GM23338 (cell line): ENCODE measurements at regions not wholly inside any gene's neighbourhood (a gene's known extent, or its start where the extent isn't known, plus 50 kb on each side); places are given as distances from the start of the nearest gene placed in this dataset.

Source experiments
- CTCF ChIP-seq, 2 experiments: fragments of 200-600 bp in 1 of 2; sonication (generic) in 1 of 2; conservative IDR thresholded peaks; 2 replicates each; pipeline versions ENCODE4 v1.5.1 to v1.6.1; 2016 to 2017; ENCODE audit warnings: antibody characterized with exemption in 2 of 2, low read depth in 2 of 2, mild to moderate bottlenecking in 2 of 2, moderate library complexity in 1 of 2
- ETS1 ChIP-seq: IDR thresholded peaks from 2 replicates; pipeline ENCODE4 v1.6.1; 2016; ENCODE audit warnings: antibody characterized with exemption
- EZH2 ChIP-seq: fragments of 200-600 bp; sonication (generic); IDR thresholded peaks from one replicate; pipeline ENCODE4 v1.8.0; 2017; ENCODE audit warnings: antibody characterized with exemption, mild to moderate bottlenecking, low read depth; ENCODE audit not compliant: unreplicated experiment
- POLR2AphosphoS5 ChIP-seq: IDR thresholded peaks from 2 replicates; pipeline ENCODE4 v1.6.1; 2016; ENCODE audit warnings: antibody characterized with exemption, low read depth

- TF ChIP-seq CTCF (conservative IDR thresholded peaks at IDR 0.05; ENCODE audit: low read depth in 2 of 2) (no peak), EZH2 (no peak), POLR2AphosphoS5 (no peak), ETS1 (no peak)
Observed at GRCh38 chr13:47408546-47409319, 511.9 kb upstream of the HTR2A start.
